Fibroblast of the aortic adventitia (primary cell): ENCODE measurements at regions not wholly inside any gene's neighbourhood (a gene's known extent, or its start where the extent isn't known, plus 50 kb on each side); places are given as distances from the start of the nearest gene placed in this dataset.
A peak's percentile ranks its signal among the peaks of the same experiment; 100 is the strongest.
"Not testable (repeated sequence)": the region's sequence is repeated elsewhere in the genome, so short reads cannot be mapped to it uniquely, and the experiment has no call there.

Experiments
- DNase-seq: peaks from one replicate; pipeline ENCODE4 v3.0.0-alpha.2; 2010; ENCODE audit warnings: low read depth
- H3K4me3 ChIP-seq: 2 replicates; pipeline ENCODE4 v1.5.1; 2011; ENCODE audit warnings: low read depth, mild to moderate bottlenecking, control low read depth, low read length, moderate library complexity
- TF ChIP-seq, protein P1 (sequence below): IDR thresholded peaks from 2 replicates; pipeline ENCODE4 v1.5.1; 2011; ENCODE audit warnings: mild to moderate bottlenecking, low read length, control low read depth, inconsistent platforms; ENCODE audit not compliant: insufficient read depth

- no peak for DNase-seq
- TF ChIP-seq, protein P1, sequence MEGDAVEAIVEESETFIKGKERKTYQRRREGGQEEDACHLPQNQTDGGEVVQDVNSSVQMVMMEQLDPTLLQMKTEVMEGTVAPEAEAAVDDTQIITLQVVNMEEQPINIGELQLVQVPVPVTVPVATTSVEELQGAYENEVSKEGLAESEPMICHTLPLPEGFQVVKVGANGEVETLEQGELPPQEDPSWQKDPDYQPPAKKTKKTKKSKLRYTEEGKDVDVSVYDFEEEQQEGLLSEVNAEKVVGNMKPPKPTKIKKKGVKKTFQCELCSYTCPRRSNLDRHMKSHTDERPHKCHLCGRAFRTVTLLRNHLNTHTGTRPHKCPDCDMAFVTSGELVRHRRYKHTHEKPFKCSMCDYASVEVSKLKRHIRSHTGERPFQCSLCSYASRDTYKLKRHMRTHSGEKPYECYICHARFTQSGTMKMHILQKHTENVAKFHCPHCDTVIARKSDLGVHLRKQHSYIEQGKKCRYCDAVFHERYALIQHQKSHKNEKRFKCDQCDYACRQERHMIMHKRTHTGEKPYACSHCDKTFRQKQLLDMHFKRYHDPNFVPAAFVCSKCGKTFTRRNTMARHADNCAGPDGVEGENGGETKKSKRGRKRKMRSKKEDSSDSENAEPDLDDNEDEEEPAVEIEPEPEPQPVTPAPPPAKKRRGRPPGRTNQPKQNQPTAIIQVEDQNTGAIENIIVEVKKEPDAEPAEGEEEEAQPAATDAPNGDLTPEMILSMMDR: no peak
- no peak overlapping the region for H3K4me3 ChIP-seq
These were observed 73.5 kb downstream of the DNAJB9 start for GRCh38 chr7:108643136-108643535.

DNA sequence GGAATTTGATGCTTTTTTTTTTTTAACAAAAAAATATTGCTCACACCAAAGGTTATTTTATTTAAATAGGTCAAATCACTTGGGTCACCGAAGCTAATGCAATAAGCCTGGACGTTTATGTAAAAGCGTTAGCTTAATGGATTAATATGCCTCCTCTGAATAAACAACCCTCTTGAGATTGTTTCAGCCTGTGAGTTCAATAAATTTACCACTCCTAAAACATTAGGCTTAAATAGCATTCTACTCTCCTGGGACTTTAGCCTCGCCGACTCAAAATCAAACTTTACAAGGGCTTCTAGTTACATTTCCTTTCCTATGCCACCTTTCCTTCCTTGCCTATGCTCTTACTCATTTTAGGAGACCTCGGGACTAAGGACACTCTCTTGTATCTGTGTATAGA is 79.3 kb downstream of the DNAJB9 start:
- H3K4me3 ChIP-seq: no peak overlapping the region
- TF ChIP-seq, protein P1: no peak
- no peak for DNase-seq

- peak; percentile 73 for DNase-seq
- TF ChIP-seq, protein P1: no peak
- H3K4me3 ChIP-seq: no peak overlapping the region
These were observed 80.8 kb downstream of the DNAJB9 start for GRCh38 chr7:108650467-108650866.

GRCh38 chr7:108652886-108653285 is 83.2 kb downstream of the DNAJB9 start:
- no peak overlapping the region for H3K4me3 ChIP-seq
- DNase-seq: no peak
- TF ChIP-seq, protein P1: no peak

GRCh38 chr7:108653526-108653925 is 83.9 kb downstream of the DNAJB9 start:
- TF ChIP-seq, protein P1: no peak
- no peak overlapping the region for H3K4me3 ChIP-seq
- no peak for DNase-seq

DNA sequence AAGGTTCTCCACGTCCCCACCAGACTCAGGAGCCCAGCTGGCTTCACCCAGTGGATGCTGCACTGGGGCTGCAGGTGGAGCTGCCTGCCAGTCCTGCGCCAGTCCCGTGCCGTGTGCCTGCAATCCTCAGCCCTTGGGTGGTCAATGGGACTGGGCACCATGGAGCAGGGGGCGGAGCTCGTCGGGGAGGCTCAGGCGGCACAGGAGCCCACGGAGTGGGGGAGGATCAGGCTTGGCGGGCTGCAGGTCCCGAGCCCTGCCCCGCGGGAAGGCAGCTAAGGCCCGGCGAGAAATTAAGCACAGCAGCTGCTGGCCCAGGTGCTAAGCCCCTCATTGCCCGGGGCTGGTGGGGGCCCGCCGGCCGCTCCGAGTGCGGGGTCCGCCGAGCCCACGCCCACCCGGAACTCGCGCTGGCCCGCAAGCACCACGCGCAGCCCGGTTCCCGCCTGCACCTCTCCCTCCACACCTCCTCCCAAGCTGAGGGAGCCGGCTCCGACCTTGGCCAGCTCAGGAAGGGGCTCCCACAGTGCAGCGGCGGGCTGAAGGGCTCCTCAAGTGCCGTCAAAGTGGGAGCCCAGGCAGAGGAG is 87.6 kb downstream of the DNAJB9 start:
- DNase-seq, H3K4me3 ChIP-seq: not testable (repeated sequence)

DNA sequence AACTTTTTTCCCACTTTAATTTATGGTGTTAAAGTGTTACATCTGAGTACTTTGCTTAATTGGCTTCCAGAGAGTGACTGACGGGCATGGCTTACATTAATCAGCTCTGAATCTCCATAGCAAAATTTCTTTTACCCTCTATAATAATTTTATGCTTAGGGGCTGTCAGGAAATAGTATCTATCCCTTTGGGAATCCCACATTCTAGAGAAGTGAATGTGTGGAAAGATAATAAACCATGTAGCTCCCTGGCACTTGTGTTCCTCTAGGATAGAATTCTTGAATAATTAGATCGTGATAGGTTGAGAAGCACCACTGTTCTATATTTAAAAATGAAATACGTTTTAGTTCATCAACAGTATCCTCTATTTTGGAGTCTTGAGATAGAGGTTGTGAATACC is 89.6 kb downstream of the DNAJB9 start:
- DNase-seq: no peak
- H3K4me3 ChIP-seq: no peak overlapping the region
- TF ChIP-seq, protein P1: no peak
